NCI-H187 (cell line): ENCODE measurements at regions not wholly inside any gene's neighbourhood (a gene's known extent, or its start where the extent isn't known, plus 50 kb on each side); places are given as distances from the start of the nearest gene placed in this dataset.

ENCODE experiments used
- DNase-seq, 2 experiments: peaks; one replicate each; lab custom pipeline; 2025; lab: John Stamatoyannopoulos, UW

DNA sequence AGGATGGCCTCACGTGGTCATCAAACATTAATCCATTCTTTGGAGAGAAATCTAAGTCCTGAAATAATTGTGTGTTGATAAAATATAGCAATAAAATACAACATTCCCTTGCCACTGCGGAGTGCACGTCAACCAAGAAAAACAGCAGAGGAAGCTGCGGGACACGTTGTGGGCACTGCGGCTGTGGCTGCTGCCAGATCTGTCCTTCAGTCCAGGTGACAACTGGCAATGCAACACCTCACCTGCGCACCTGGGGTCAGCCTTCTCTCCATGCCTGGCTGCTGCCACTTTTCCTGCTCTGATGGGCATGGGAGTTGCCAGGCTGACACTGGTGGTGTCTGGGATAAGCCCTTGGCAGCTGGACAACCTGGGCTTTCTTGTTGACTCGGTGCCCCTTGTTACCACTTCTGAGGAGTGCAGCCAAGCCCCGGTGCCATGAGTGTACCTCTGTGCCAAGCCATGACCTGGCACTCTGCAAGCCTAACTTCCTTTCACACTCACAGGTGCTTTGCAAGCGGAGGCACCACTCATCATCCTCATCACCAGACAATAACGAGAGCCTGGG, 251.6 kb upstream of the TSHZ3 start:
- DNase-seq: no peak

DNA sequence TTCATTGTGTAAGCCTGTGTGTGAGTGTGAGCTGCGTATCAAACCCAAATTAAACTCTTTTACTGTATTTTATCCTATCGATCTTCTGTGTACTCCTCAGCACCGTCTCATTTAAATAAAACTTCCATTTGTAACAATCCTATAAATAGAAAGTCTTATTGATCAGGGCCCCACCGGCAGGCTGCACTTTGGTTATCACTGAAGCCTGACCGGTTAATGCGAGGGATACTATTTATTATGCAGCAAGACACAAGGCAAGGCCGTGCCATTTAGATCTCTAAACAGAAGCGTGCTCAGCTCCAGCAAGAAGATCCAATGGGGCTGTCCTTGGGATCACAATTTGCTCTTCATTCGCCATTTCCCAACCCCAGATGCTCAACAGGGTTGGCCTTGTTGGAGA, 252.6 kb upstream of the TSHZ3 start:
- no peak for DNase-seq

DNA sequence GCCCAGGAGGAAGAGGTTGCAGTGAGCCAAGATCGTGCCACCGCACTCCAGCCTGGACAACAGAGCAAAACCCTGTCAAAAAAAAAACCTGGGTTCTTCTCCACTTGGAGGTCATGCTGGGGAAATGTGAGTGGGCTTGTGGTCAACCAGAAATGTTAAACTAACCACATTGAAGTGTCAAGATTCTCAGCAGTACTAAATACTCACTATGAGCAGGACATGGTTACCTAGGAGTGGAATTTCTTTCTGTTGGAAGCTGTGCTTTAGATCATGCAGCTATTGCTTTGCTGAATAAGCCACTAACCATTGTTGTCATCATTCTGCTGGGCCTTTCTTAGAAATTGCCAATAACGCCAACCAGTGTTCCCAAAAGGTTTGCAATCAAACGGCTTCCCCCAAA, 253.3 kb upstream of the TSHZ3 start:
- no peak for DNase-seq

DNA sequence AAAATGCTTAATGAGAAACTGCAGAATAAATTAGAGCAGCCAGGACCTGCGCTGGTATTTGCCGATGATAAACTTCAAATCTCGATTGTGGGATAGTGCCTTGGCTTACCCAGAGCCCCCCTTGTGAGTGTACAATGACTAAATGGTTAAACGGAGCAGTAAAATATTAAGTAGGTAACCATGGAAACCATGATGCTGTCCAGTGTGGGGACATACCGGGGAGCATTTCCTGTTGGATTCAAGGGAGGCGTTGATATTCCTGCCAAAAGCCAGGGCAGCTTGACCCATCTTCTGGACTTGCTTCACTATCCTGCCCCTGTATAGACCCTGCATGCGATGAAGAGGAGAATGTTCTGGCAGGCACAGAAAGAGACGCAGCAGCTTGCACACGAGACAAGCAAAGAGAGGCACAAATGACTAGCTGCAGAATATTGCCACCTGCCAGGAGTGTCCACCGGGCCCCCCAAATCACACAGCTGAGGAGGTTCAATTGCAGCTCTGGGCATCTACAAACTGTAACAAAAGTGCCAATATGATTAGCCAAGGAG, 255.3 kb upstream of the TSHZ3 start:
- no peak for DNase-seq

DNA sequence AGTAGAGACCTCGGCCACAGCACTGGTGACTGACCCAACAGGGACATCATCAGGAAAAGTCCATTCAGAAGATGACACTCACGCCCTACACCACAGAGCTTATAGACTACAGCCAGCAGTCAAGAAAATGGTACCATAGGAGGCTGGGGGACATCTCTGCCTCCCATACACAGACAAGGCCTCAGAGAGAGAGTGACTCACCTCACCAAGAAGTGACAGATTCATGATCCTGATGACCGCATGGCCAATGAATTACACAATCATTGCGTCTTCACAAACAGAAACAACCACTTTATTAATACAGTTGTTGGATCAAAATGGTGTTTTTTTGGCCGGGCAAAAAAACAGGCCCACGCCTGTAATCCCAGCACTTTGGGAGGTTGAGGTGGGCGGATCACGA, 260.8 kb upstream of the TSHZ3 start:
- DNase-seq: no peak

DNA sequence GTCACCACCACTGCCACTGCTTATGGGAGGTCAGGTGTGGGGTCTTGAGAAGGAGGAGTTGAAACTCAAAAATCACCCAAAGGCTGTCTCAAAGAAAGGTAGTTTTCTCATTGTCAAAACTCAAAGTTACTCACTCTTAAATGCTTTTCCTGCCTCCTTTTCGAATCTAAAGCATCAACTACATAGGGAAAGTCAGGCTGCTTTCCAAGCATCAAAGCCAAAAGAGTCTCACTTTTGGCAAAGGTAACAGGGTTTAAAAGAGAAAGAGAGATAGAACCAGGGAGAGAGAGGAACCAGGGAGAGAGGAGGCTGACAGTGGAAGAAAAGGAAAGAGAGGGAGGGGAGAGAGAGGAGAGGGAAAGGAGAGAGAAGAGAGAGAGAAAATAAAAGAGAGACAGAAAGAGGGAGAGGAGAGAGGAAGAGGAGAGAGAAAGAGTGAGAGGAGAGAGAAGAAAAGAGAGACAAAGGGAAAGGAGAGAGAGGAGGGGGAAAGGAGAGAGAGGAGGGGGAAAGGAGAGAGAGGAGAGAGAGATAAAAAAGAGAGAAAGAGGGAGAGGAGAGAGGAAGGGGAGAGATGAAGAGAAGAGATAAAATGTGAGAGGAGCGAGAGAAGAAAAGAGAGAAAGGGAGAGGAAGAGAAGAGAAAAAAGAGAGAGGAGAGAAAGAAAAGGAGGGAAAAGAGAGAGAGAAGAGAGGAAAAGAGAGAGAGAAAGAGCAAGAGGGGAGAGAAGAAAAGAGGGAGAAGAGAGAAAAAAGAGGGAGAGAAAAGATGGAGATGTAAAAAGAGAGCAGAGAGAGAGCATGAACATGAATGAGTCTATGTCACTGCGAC, 262.0 kb upstream of the TSHZ3 start:
- DNase-seq: no peak

DNA sequence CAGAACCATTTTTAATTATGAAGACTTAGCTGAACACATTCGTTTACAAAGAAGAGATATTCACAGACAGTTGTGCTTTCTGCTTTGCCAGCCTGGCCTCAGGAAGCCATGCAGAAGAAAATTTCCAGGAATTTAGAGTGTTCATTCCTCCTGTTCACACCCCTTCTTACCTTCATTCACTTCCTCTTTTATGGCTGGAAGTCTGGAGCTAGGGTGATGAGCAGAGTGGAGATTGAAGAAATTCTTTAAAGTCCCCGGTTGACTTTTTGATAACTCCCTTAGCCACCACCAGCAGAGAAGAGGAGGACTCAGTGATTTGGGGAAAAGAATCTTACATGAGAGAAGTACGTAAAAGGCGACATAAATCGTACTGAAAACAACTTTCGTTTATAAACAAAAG, 263.6 kb upstream of the TSHZ3 start:
- DNase-seq: no peak

DNA sequence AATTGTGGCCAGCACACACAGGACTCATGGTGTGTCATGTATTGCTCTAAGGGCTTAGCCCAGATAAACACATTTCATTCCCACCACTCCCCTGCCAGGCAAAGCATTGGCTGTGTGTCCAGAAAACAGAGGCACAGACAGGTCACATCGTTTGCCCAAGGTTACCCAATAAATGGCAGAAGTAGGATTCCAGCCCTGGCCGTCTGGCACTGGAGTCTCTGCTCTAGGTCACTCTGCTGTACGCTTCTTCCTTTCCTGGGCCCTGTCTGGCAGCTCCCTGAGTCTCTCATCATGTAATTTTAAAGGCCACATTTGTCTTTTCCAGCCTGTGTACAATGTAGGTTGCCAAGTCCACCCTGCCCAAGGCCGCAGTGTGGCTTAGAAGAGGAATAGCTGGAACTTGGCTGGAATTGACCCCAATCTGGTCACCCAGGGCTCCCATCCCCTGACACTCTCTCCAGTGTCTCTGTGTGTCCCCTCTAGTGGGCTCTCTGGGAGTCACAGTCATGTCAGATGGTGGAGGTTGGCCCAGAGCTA, 264.5 kb upstream of the TSHZ3 start:
- no peak for DNase-seq

DNA sequence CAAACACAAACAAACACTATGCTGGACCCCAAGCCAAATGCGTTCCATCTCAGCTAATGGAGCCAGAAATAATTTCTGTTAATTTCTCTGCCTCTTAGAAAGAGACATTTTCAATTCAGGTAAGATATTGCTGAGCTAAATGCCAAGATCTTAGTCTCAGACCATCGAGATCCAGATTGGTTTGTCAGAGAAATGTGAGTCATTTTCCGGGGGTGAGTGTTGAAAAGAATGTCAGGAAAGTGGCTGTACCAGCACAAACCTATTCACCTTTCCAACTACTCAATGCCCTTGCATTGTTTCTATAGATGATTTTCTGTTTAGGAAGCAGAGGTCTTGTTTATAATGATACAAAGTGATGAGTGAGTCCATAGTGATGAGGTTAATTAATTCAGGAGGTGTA, 266.8 kb upstream of the TSHZ3 start:
- DNase-seq: no peak

DNA sequence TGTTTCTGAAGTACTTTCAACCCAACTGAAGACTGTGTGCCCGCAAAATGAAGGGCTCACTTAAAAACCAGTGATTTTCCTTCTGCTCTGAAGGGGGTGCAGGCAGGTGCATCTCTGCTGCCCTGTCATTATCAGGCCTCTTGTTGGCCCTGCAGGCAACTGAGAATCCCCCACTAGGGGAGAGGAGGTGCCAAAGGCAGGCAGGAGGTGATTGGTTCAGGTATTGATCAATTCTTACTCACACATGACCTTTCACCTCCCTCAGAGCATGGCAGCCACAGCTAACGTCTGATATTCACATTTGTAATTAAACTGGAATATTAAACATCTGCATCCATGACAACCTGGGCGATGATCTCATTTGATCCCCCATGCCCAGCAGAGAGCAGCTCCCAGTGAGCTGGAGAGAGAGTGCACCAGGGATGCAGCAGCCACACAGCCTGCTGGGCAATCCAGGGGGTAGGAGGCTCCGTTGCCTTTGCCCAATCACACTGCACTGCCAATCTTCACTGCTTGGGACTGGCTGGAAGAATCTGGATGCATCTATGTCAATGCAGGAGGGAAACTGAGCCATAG, 267.9 kb upstream of the TSHZ3 start:
- no peak for DNase-seq

DNA sequence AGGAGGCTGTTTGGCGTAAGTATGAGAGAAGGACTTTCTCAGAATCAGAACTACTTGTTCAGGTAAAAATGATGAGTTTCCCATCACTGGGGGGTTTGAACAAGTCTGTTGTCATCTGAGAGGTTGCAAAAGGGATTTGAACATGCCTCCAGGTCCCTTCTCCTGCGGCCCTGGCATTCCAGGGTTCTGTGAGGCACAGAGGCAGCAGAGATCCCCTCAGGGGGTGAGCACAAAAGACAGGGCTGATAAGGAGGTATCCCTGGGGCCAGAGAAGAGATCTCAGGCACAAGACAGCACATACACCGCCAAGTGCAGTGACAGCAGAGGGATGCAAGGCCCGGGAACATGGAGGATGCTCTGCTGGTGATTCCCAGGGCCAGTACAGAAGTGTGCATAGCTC, 275.8 kb upstream of the TSHZ3 start:
- DNase-seq: no peak

DNA sequence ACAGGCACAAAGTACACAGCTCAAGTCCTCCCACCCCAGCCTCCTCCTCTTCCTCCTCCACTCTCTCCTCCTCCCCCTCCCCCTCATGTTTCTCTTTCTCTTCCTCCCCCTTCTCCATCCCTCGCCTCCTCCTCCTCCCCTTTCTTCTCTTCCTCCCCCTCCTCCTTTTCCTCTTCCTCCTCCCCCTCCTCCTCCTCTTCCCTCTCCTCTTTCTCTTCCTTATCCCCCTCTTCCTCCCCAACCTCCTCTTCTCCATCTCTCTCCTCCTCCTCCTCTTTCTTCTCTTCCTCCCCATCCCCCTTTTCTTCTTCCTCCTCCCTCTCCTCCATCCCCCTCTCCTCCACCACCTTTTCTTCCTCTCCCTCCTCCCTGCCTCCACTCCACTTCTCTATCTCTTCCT, 276.3 kb upstream of the TSHZ3 start:
- no peak for DNase-seq

DNA sequence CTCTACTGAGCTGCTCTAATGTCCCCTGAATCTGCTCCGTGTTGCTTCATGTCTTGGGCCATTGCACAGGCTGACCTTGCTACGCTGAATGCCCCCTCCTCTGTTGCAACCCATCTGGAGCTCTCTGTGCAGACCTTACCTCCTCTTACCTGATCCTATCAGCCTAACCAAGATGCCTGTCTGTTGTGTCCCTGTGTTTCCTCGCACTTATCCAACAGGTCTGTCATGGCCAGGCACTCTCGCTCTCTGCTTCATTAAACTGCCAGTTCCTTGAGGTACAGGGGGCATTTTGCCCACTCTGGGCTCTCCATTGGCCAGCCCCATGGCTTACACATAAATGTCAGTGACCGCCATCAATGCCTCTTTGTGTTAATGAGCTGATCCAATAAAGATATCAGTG, 277.7 kb upstream of the TSHZ3 start:
- no peak for DNase-seq

DNA sequence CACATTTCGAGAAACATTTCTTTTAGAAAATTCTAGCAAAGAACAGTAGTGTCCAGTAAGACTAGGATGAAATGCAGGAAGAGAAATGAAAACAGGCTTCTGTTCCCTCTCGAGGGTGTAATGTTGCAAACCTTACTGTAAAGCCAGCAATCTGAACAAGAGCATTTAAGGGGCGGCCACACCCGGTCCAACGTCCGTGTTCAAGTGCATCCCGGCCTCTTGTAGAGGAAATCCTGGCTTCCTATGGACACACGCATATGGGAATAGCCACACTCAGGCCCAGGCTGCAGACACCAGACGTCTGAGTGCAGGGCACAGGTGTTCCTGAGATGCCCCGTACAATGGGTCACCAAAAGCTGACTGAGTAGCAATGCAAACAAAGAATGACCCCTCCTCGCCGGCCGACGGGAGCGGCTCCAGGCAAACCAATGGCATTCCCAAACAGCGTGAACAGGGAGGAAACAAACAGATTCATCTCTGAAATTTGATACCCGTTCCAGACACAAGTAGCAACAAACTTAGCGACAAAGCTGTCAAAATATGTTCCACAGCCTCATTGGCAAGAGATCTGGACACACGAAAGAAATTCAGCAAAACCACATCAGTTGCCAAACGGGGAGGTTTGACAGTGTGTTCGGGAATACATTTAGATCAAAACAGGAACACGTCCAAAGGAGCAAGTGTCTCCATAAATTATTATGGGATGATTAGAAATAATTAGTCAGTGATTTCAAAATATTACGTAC, 278.6 kb upstream of the TSHZ3 start:
- no peak for DNase-seq

DNA sequence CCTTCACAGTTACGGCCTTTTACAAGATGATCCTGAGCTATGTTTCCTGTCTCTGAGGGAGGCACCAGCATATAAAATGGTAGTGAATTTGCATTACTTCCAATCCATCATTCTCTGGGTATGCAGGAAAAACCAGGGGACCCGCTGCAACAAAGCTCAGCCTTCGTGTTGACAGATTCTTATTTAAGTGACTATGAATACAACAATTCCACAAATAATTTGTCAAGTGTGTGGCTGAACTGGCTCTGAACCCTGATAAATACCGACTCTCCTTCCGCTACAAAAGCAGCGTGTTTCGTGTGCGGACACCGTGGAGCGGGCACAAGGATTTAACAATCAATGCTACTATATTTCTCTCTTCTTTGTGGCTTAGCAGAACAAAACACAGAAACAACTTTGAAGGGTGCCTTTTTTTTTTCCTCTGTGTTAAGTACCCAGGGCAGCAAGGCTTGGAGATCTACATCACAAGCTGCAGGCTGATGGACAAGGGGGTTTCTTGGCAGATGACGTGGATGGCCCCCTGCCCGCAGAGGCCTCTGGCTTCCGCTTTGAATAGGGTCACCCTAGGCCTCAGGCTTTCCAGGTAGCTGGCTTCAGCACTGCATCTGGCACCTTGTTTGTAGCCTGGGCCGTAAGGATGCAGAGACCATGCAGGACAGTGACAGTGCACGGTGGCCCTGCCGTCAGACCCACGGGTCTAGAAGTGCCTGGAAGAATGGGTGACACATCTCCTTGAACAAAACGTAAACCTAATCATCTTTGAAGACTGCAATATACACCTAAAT, 280.5 kb upstream of the TSHZ3 start:
- DNase-seq: no peak

DNA sequence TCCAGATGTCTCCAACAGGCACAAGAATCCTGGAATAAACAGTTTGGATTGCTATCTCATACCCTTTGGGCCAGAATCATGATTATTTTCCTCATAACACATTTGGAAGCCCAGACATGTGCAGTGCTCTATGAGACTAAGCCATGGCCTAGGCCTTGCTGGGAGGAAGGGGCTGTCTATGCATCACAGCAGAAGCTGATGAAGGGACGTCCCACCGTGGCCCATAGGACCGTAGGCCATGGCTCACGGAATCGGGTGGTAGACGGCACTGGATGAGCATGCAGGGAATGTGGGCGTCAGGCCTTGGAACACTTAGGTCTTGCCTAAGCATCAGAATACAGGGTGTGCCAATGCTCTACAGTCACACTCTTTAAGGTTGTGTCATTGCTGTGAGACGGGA, 283.8 kb upstream of the TSHZ3 start:
- no peak for DNase-seq

DNA sequence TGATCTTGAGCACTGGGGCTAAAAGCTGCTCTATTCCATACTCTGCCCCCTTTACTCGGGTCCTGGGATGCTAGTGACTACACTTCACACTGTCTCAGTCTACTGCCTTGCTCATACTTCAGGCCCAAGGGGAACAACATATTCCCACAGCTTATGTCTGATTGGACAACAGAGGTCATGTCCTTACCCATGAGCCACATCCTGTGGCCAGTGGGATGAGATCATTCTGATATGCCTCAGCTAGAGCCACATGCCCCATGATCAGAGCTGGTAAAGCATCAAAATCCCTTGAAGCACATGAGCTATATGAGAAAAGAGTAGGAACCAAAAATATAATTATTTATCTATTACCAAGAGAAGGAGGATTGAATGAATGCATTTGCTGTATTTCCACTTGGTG, 290.1 kb upstream of the TSHZ3 start:
- DNase-seq: no peak

DNA sequence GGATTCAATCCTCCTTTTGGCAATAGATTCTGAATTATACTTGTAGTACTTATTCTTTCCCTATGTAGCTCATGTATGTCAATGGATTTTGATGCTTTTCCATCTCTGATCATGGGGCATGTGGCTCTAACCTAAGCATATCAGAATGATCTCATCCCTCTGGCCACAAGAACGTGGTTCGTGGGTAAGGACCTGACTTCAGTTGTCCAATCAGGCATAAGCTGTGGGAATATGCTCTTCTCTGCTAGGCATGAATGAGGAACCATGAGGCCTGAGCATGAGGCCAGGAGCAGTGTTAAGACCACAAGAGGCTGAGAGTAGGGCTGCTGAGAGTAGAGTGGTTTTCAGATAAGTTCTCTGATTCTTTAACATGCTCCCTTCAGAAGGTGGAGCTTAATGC, 292.4 kb upstream of the TSHZ3 start:
- DNase-seq: no peak

DNA sequence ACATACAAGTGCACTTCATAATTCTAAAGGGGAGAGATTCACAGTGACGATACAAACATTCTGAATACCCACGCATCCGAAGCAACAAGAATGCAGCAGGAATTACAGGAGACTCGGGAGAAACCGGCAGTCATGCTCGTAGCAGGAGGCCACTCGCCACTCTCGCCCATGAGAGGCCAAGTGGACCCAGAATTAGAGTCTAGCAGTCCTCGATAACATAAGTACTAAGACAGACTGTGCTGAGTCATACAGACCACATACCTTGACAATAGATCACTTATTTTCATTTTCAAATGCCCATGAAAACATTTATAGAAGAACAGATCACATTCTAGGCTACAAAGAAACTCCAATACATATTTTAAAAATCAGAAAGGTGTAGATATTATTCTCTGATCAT, 299.1 kb upstream of the TSHZ3 start:
- no peak for DNase-seq

DNA sequence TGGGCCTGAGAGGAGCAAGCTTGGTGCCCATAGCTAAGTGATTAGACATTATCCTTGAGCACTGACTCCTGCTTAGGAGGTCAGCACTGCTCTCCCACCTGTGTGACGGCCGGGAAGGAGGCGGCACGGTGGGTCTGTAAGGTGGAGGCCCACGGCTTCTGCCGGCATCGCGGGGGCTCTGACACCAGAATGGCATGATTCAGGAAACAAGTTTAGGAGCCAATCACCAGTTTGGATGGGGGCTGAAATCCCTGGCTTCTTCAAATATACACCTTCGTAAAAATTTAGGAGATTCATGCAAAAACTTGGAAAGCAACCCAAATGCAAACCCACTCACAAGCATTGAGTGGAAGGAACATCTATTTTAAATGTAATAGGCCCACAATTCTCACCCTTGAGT, 307.3 kb upstream of the TSHZ3 start:
- DNase-seq: no peak
